Breast epithelium (tissue), 4 donors: ENCODE measurements at regions not wholly inside any gene's neighbourhood (a gene's known extent, or its start where the extent isn't known, plus 50 kb on each side); places are given as distances from the start of the nearest gene placed in this dataset.

Experiments
- DNase-seq, 2 donors: peaks; one replicate each; pipeline ENCODE4 v3.0.0-alpha.2; 2019; ENCODE audit warnings: low spot score in 2 of 2
- H3K27ac ChIP-seq, 2 donors: fragments of 200-600 bp; sonication (generic) in 1 of 2; one replicate each; pipeline ENCODE4 v1.5.1; 2016 to 2019; ENCODE audit warnings: mild to moderate bottlenecking in 1 of 2
- H3K27me3 ChIP-seq, 2 donors: fragments of 200-600 bp; sonication (generic) in 1 of 2; one replicate each; pipeline versions ENCODE4 v1.5.1 to v1.6.0; 2017 to 2019; ENCODE audit warnings: control low read depth in 1 of 2, mild to moderate bottlenecking in 1 of 2
- H3K36me3 ChIP-seq: fragments of 200-600 bp; one replicate; pipeline ENCODE4 v1.5.1; 2019
- H3K4me1 ChIP-seq, 2 donors: fragments of 200-600 bp; sonication (generic); one replicate each; pipeline ENCODE4 v1.5.1; 2016 to 2019; ENCODE audit warnings: control low read depth in 1 of 2
- H3K4me3 ChIP-seq, 3 donors: fragments of 200-600 bp; sonication (generic); 1 replicate in 2 of 3; 2 replicates in 1 of 3; pipeline ENCODE4 v1.5.1; 2016 to 2019; ENCODE audit warnings: mild to moderate bottlenecking in 3 of 3, moderate library complexity in 2 of 3
- H3K9me3 ChIP-seq, 2 donors: fragments of 200-600 bp; sonication (generic) in 1 of 2; one replicate each; pipeline ENCODE4 v1.5.1; 2016 to 2019; ENCODE audit warnings: control low read depth in 1 of 2
- CTCF ChIP-seq, 3 donors: fragments of 450-650 bp; IDR thresholded peaks; one replicate each; pipeline ENCODE4 v1.5.1; 2016 to 2017; ENCODE audit warnings: antibody characterized with exemption in 3 of 3, mild to moderate bottlenecking in 3 of 3, moderate library complexity in 3 of 3
- POLR2A ChIP-seq: fragments of 450-650 bp; IDR thresholded peaks from one replicate; pipeline ENCODE4 v1.6.1; 2016; ENCODE audit warnings: antibody characterized with exemption, mild to moderate bottlenecking, moderate library complexity
- POLR2AphosphoS5 ChIP-seq, 3 donors: sonication (generic); formaldehyde crosslinking; IDR thresholded peaks; one replicate each; pipeline ENCODE4 v1.6.1; 2017; ENCODE audit warnings: antibody characterized with exemption in 3 of 3
- intact Hi-C: fragments of 100-400 bp; cut with DNase I; formaldehyde crosslinking; loops from one replicate; pipeline ENCODE4 v1.15.1; 2023; ENCODE audit warnings: low total_unique reads

- Histone ChIP-seq H3K27ac (no peak overlapping the region), H3K27me3 (no peaks in the 10 kb centered on the region), H3K4me1 (no peaks in the 10 kb centered on the region), H3K9me3 (no peaks in the 10 kb centered on the region), H3K36me3 (no peaks in the 10 kb centered on the region), H3K4me3 (no peak overlapping the region)
- no peak for TF ChIP-seq POLR2AphosphoS5 (IDR thresholded peaks at IDR 0.05)
- no peak for TF ChIP-seq POLR2A
- TF ChIP-seq CTCF (IDR thresholded peaks at IDR 0.05), result no peak
- no peak for DNase-seq
- intact Hi-C loops, result no loop called here
These were observed 856.9 kb upstream of the SEL1L start for GRCh38 chr14:82390586-82390985.

- Histone ChIP-seq H3K27ac (no peak overlapping the region), H3K27me3 (no peaks in the 10 kb centered on the region), H3K9me3 (no peaks in the 10 kb centered on the region), H3K4me1 (no peaks in the 10 kb centered on the region), H3K36me3 (no peaks in the 10 kb centered on the region), H3K4me3 (no peak overlapping the region)
- no peak for TF ChIP-seq POLR2A
- TF ChIP-seq CTCF (IDR thresholded peaks at IDR 0.05), result no peak
- intact Hi-C loops, result no loop called here
- no peak for DNase-seq
These were observed 861.3 kb upstream of the SEL1L start for GRCh38 chr14:82394916-82395315.

GRCh38 chr14:82398256-82398655 is 864.6 kb upstream of the SEL1L start:
- Histone ChIP-seq H3K4me3 (no peak overlapping the region), H3K9me3 (no peaks in the 10 kb centered on the region), H3K4me1 (no peaks in the 10 kb centered on the region), H3K27me3 (no peaks in the 10 kb centered on the region), H3K36me3 (no peaks in the 10 kb centered on the region), H3K27ac (no peak overlapping the region)
- DNase-seq, result no peak
- intact Hi-C loops, result no loop called here
- TF ChIP-seq CTCF (IDR thresholded peaks at IDR 0.05) (no peak), POLR2A (no peak), POLR2AphosphoS5 (IDR thresholded peaks at IDR 0.05) (no peak)

GRCh38 chr14:82403987-82404386 is 870.3 kb upstream of the SEL1L start:
- TF ChIP-seq POLR2AphosphoS5 (IDR thresholded peaks at IDR 0.05), result no peak
- no peak for TF ChIP-seq POLR2A
- H3K9me3 ChIP-seq, result no peaks in the 10 kb centered on the region
- no peak overlapping the region for H3K4me3 ChIP-seq
- no peaks in the 10 kb centered on the region for H3K4me1 ChIP-seq
- no peak for DNase-seq
- intact Hi-C loops, result no loop called here
- no peak overlapping the region for H3K27ac ChIP-seq
- no peaks in the 10 kb centered on the region for H3K36me3 ChIP-seq
- H3K27me3 ChIP-seq, result no peaks in the 10 kb centered on the region

- DNase-seq, result no peak
- H3K4me1 ChIP-seq, result no peaks in the 10 kb centered on the region
- no peaks in the 10 kb centered on the region for H3K36me3 ChIP-seq
- no peak for TF ChIP-seq POLR2AphosphoS5 (IDR thresholded peaks at IDR 0.05)
- no peak for TF ChIP-seq POLR2A
- no peak for TF ChIP-seq CTCF (IDR thresholded peaks at IDR 0.05)
- intact Hi-C loops, result no loop called here
- no peaks in the 10 kb centered on the region for H3K9me3 ChIP-seq
- no peaks in the 10 kb centered on the region for H3K27me3 ChIP-seq
- no peak overlapping the region for H3K27ac ChIP-seq
- no peak overlapping the region for H3K4me3 ChIP-seq
These were observed 876.4 kb upstream of the SEL1L start for GRCh38 chr14:82410064-82410463.

GRCh38 chr14:82411298-82411697 is 877.6 kb upstream of the SEL1L start:
- Histone ChIP-seq H3K9me3 (no peaks in the 10 kb centered on the region), H3K27ac (no peak overlapping the region), H3K4me3 (no peak overlapping the region), H3K27me3 (no peaks in the 10 kb centered on the region), H3K36me3 (no peaks in the 10 kb centered on the region), H3K4me1 (no peaks in the 10 kb centered on the region)
- TF ChIP-seq POLR2A (no peak), CTCF (IDR thresholded peaks at IDR 0.05) (no peak)
- DNase-seq, result no peak
- intact Hi-C loops, result no loop called here
